KMS-11 (cell line): ENCODE measurements at regions not wholly inside any gene's neighbourhood (a gene's known extent, or its start where the extent isn't known, plus 50 kb on each side); places are given as distances from the start of the nearest gene placed in this dataset.

Experiments used
- H2AFZ ChIP-seq: fragments of 200-600 bp; sonication (generic); 2 replicates; pipeline ENCODE4 v1.6.1; 2016; ENCODE audit warnings: antibody characterized with exemption, mixed run types, low read depth
- H3K27ac ChIP-seq: fragments of 200-600 bp; sonication (generic); 2 replicates; pipeline ENCODE4 v1.6.1; 2016; ENCODE audit warnings: mild to moderate bottlenecking, mixed run types
- H3K27me3 ChIP-seq: fragments of 200-600 bp; sonication (generic); 2 replicates; pipeline ENCODE4 v1.6.1; 2017; ENCODE audit warnings: mild to moderate bottlenecking, low read depth, mixed run types, moderate library complexity; ENCODE audit not compliant: insufficient read depth
- H3K36me3 ChIP-seq: fragments of 200-600 bp; sonication (generic); 2 replicates; pipeline ENCODE4 v1.6.1; 2017; ENCODE audit warnings: mild to moderate bottlenecking, mixed run types; ENCODE audit not compliant: insufficient read depth
- H3K4me1 ChIP-seq: fragments of 200-600 bp; sonication (generic); 2 replicates; pipeline ENCODE4 v1.6.1; 2016; ENCODE audit warnings: mild to moderate bottlenecking, low read depth, mixed run types; ENCODE audit not compliant: poor library complexity, severe bottlenecking
- H3K4me2 ChIP-seq: fragments of 200-600 bp; sonication (generic); 2 replicates; pipeline ENCODE4 v1.7.0; 2016; ENCODE audit warnings: mild to moderate bottlenecking, mixed run types
- H3K4me3 ChIP-seq: fragments of 200-600 bp; sonication (generic); IDR thresholded peaks from 2 replicates; pipeline ENCODE4 v1.6.1; 2017; ENCODE audit warnings: low read depth, low read length, mixed read lengths; ENCODE audit not compliant: insufficient read depth
- H3K79me2 ChIP-seq: fragments of 200-600 bp; sonication (generic); 2 replicates; pipeline ENCODE4 v1.6.1; 2016; ENCODE audit warnings: low read depth, mixed run types; ENCODE audit not compliant: insufficient read depth
- H3K9ac ChIP-seq: fragments of 200-600 bp; sonication (generic); 2 replicates; pipeline ENCODE4 v1.6.1; 2016; ENCODE audit warnings: mild to moderate bottlenecking, mixed run types
- H4K20me1 ChIP-seq: fragments of 200-600 bp; sonication (generic); 2 replicates; pipeline ENCODE4 v1.6.1; 2016; ENCODE audit warnings: mild to moderate bottlenecking, mixed run types; ENCODE audit not compliant: insufficient read depth
- TF ChIP-seq, protein P1 (sequence below): fragments of 200-600 bp; sonication (generic); conservative IDR thresholded peaks from 2 replicates; pipeline ENCODE4 v1.6.1; 2017; ENCODE audit warnings: low read depth, mild to moderate bottlenecking, antibody characterized with exemption, low read length, moderate library complexity, mixed read lengths

- Histone ChIP-seq H3K36me3 (no peaks in the 10 kb centered on the region), H3K79me2 (no peaks in the 10 kb centered on the region), H2AFZ (no peak overlapping the region), H3K4me3 (no peak overlapping the region), H3K27ac (no peak overlapping the region), H3K27me3 (no peaks in the 10 kb centered on the region), H4K20me1 (no peaks in the 10 kb centered on the region), H3K4me2 (no peak overlapping the region), H3K9ac (no peak overlapping the region), H3K4me1 (no peaks in the 10 kb centered on the region)
- TF ChIP-seq, protein P1, sequence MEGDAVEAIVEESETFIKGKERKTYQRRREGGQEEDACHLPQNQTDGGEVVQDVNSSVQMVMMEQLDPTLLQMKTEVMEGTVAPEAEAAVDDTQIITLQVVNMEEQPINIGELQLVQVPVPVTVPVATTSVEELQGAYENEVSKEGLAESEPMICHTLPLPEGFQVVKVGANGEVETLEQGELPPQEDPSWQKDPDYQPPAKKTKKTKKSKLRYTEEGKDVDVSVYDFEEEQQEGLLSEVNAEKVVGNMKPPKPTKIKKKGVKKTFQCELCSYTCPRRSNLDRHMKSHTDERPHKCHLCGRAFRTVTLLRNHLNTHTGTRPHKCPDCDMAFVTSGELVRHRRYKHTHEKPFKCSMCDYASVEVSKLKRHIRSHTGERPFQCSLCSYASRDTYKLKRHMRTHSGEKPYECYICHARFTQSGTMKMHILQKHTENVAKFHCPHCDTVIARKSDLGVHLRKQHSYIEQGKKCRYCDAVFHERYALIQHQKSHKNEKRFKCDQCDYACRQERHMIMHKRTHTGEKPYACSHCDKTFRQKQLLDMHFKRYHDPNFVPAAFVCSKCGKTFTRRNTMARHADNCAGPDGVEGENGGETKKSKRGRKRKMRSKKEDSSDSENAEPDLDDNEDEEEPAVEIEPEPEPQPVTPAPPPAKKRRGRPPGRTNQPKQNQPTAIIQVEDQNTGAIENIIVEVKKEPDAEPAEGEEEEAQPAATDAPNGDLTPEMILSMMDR, result 0 out of 2 replicates have a peak, but pooled peaks have one; percentile 20
These were observed 135.8 kb downstream of the TRIM36 start for GRCh38 chr5:115033861-115034260.

DNA sequence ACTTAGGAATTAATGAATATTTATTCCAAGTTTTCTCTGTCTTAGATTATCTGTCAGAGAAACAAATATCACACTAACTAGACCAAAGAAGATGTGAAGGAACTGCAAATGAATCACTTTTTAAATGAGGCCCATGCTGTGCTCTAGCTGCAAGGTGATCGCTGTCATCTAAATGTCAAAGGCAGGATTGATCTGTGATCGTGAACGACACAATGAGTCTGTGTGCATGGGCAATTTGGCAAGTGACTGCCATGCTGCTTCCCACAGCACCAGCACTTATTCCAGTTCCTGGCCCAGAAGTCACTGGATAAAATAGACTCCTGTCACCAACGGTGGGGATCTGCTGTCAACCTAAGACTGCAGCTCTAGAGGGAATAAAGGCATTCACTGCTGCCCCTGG is 141.2 kb downstream of the TRIM36 start:
- TF ChIP-seq, protein P1, result no peak
- no peak overlapping the region for H3K4me2 ChIP-seq

DNA sequence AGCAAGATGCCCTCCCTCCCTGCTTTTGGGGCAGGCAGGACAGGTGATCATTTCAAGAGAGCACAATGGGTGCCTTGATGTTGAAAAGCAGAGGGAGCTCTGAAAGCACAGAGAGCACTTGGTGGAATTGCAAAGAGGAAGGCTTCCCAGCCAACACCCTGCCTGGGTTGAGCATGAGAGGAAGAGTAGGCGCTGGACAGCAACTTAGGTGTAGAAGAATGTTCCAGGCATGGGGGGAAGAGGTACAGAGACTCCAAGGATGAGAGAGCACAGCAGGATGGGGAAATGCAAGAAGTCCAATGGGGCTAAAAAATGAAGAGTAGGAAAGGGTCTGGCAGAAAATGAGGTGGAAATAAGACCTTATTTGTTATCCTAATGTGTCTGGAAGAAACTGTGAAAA is 144.8 kb downstream of the TRIM36 start:
- H3K9ac ChIP-seq, result no peak overlapping the region
- no peaks in the 10 kb centered on the region for H3K79me2 ChIP-seq
- H4K20me1 ChIP-seq, result no peaks in the 10 kb centered on the region
- H3K36me3 ChIP-seq, result no peaks in the 10 kb centered on the region
- H3K27me3 ChIP-seq, result no peaks in the 10 kb centered on the region
- no peak overlapping the region for H3K4me3 ChIP-seq
- TF ChIP-seq, protein P1, result no peak
- no peak overlapping the region for H3K27ac ChIP-seq
- no peaks in the 10 kb centered on the region for H3K4me1 ChIP-seq
- H3K4me2 ChIP-seq, result no peak overlapping the region
- H2AFZ ChIP-seq, result no peak overlapping the region

More for the DNA sequence above, 141.2 kb downstream of the TRIM36 start:
- no peak overlapping the region for H3K4me3 ChIP-seq
- no peaks in the 10 kb centered on the region for H3K27me3 ChIP-seq
- no peaks in the 10 kb centered on the region for H3K4me1 ChIP-seq
- H2AFZ ChIP-seq, result no peak overlapping the region
- H4K20me1 ChIP-seq, result no peaks in the 10 kb centered on the region
- no peaks in the 10 kb centered on the region for H3K36me3 ChIP-seq
- H3K9ac ChIP-seq, result no peak overlapping the region
- H3K27ac ChIP-seq, result no peak overlapping the region
- no peaks in the 10 kb centered on the region for H3K79me2 ChIP-seq

DNA sequence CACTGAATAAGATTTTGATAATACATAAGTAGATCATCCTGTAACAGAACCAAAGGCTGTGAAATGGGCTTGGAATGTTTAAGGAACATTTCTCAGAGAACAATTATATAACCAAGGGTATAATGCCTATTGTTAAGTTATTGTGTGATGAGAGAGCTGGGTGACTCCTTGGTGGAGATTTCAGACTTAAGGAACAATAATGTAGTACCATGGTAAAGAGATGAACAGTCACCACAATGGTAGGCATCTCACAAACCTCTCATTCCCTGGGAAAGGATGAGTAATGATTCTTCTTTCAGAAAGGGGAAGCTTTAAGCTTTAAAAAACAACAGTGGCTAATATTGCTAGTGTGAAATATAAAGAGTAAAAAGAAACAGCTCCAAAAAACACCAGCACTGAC is 147.4 kb downstream of the TRIM36 start:
- H3K36me3 ChIP-seq, result no peaks in the 10 kb centered on the region
- TF ChIP-seq, protein P1, result no peak
- no peak overlapping the region for H2AFZ ChIP-seq
- H3K27ac ChIP-seq, result no peak overlapping the region
- H3K4me2 ChIP-seq, result no peak overlapping the region
- H3K27me3 ChIP-seq, result no peaks in the 10 kb centered on the region
- no peaks in the 10 kb centered on the region for H3K79me2 ChIP-seq
- H3K4me1 ChIP-seq, result no peaks in the 10 kb centered on the region
- no peaks in the 10 kb centered on the region for H4K20me1 ChIP-seq
- no peak overlapping the region for H3K9ac ChIP-seq
- H3K4me3 ChIP-seq, result no peak overlapping the region
